ENCODE measurements at regions not wholly inside any gene's neighbourhood (a gene's known extent, or its start where the extent isn't known, plus 50 kb on each side); places are given as distances from the start of the nearest gene placed in this dataset.
A peak's percentile ranks its signal among the peaks of the same experiment; 100 is the strongest.

DNA sequence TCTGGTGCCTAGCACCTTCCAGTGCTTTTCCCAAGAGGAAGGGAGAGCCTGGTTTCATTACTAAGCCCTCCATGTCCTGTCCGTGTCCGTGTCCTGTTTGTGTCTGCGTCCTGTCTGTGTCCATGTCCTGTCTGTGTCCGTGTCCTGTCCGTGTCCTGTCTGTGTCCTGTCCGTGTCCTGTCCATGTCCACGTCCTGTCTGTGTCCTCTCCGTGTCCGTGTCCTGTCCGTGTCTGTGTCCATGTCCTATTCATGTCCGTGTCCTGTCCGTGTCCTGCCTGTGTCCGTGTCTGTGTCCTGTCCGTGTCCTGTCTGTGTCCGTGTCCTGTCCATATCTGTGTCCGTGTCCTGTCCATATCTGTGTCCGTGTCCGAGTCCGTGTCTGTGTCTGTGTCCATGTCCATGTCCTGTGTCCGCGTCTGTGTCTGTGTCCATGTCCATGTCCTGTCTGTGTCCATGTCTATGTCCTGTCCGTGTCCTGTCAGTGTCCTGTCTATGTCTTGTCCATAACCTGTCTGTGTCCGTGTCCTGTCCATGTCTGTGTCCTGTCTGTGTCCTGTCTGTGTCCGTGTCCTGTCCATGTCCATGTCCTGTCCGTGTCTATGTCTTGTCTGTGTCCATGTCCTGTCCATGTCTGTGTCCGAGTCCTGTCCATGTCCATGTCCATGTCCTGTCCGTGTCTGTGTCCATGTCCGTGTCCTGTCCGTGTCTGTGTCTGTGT is 54.4 kb upstream of the BHLHE23 start:
- Histone ChIP-seq H3K9me3 (ENCODE audit: control insufficient read depth in 4 of 4, low read length in 3 of 4) (no peaks in the 10 kb centered on the region), H3K4me1 (ENCODE audit: control insufficient read depth in 4 of 4, insufficient read depth in 4 of 4, low read length in 3 of 4) (peaks cover 0 to 5% (median 0%) of the 10 kb centered on the region in 4 donors), H3K36me3 (ENCODE audit: control insufficient read depth in 4 of 4, insufficient read depth in 3 of 4, low read depth in 1 of 4, low read length in 3 of 4) (no peaks in the 10 kb centered on the region), H3K9ac (ENCODE audit: low read depth in 1 of 2, low read length in 2 of 2) (no peak overlapping the region), H3K4me3 (ENCODE audit: low read depth in 1 of 3, low read length in 3 of 3) (no peak overlapping the region), H3K27me3 (ENCODE audit: control insufficient read depth in 4 of 4, insufficient read depth in 4 of 4, low read length in 3 of 4) (peaks cover 0 to 4% (median 3%) of the 10 kb centered on the region in 4 donors), H3K27ac (ENCODE audit: low read depth in 1 of 2, low read length in 2 of 2) (no peak overlapping the region)
- 89% methylated on average over 29 of the region's 29 CpGs for WGBS
- DNase-seq (ENCODE audit: low spot score), result no peak
- TF ChIP-seq EGR1 (IDR thresholded peaks at IDR 0.05; ENCODE audit: low read depth in 2 of 2) (no peak), RAD21 (IDR thresholded peaks at IDR 0.05) (no peak), YY1 (IDR thresholded peaks at IDR 0.05) (no peak), SP1 (IDR thresholded peaks at IDR 0.05) (no peak), NR2F2 (IDR thresholded peaks at IDR 0.05) (no peak), RXRA (IDR thresholded peaks at IDR 0.05) (no peak), FOXA1 (IDR thresholded peaks at IDR 0.05) (no peak), TAF1 (conservative IDR thresholded peaks at IDR 0.05) (no peak), ATF3 (IDR thresholded peaks at IDR 0.05) (no peak), HNF4G (IDR thresholded peaks at IDR 0.05) (no peak), JUND (IDR thresholded peaks at IDR 0.05) (no peak), REST (IDR thresholded peaks at IDR 0.05) (no peak)
- TF ChIP-seq, protein P1, sequence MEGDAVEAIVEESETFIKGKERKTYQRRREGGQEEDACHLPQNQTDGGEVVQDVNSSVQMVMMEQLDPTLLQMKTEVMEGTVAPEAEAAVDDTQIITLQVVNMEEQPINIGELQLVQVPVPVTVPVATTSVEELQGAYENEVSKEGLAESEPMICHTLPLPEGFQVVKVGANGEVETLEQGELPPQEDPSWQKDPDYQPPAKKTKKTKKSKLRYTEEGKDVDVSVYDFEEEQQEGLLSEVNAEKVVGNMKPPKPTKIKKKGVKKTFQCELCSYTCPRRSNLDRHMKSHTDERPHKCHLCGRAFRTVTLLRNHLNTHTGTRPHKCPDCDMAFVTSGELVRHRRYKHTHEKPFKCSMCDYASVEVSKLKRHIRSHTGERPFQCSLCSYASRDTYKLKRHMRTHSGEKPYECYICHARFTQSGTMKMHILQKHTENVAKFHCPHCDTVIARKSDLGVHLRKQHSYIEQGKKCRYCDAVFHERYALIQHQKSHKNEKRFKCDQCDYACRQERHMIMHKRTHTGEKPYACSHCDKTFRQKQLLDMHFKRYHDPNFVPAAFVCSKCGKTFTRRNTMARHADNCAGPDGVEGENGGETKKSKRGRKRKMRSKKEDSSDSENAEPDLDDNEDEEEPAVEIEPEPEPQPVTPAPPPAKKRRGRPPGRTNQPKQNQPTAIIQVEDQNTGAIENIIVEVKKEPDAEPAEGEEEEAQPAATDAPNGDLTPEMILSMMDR (IDR thresholded peaks at IDR 0.05; ENCODE audit: low read depth, low read length, missing input control), result no peak
- TF ChIP-seq, protein P2, sequence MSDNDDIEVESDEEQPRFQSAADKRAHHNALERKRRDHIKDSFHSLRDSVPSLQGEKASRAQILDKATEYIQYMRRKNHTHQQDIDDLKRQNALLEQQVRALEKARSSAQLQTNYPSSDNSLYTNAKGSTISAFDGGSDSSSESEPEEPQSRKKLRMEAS (IDR thresholded peaks at IDR 0.05), result no peak

- Histone ChIP-seq H3K9me3 (ENCODE audit: control insufficient read depth in 4 of 4, low read length in 3 of 4) (no peaks in the 10 kb centered on the region), H3K4me1 (ENCODE audit: control insufficient read depth in 4 of 4, insufficient read depth in 4 of 4, low read length in 3 of 4) (peaks cover 0 to 5% (median 0%) of the 10 kb centered on the region in 4 donors), H3K9ac (ENCODE audit: low read depth in 1 of 2, low read length in 2 of 2) (no peak overlapping the region), H3K4me3 (ENCODE audit: low read depth in 1 of 3, low read length in 3 of 3) (no peak overlapping the region), H3K36me3 (ENCODE audit: control insufficient read depth in 4 of 4, insufficient read depth in 3 of 4, low read depth in 1 of 4, low read length in 3 of 4) (no peaks in the 10 kb centered on the region), H3K27ac (ENCODE audit: low read depth in 1 of 2, low read length in 2 of 2) (no peak overlapping the region), H3K27me3 (ENCODE audit: control insufficient read depth in 4 of 4, insufficient read depth in 4 of 4, low read length in 3 of 4) (peaks cover 0 to 4% (median 3%) of the 10 kb centered on the region in 4 donors)
- 63% methylated on average over 23 of the region's 23 CpGs for WGBS
- peak; percentile 58 for TF ChIP-seq NR2F2 (IDR thresholded peaks at IDR 0.05)
- no peak for TF ChIP-seq ATF3 (IDR thresholded peaks at IDR 0.05)
- no peak for DNase-seq (ENCODE audit: low spot score)
Observed at GRCh38 chr20:63060057-63060991, 53.6 kb upstream of the BHLHE23 start.
